Activated T-helper 1 cell treated with Interleukin-2 at 50 U/mL for 16 hours (primary cell): ENCODE measurements at regions not wholly inside any gene's neighbourhood (a gene's known extent, or its start where the extent isn't known, plus 50 kb on each side); places are given as distances from the start of the nearest gene placed in this dataset.
"Not testable (repeated sequence)": the region's sequence is repeated elsewhere in the genome, so short reads cannot be mapped to it uniquely, and the experiment has no call there.

Experiments
- DNase-seq: peaks from one replicate; pipeline ENCODE4 v3.0.0-alpha.2; 2020; ENCODE audit warnings: low read depth

- no peak for DNase-seq
Observed at GRCh38 chr1:4119516-4120220, 219.6 kb upstream of the C1orf174 start.

- no peak for DNase-seq
Observed at GRCh38 chr1:4120557-4121292, 220.7 kb upstream of the C1orf174 start.

GRCh38 chr1:4121293-4121684 is 221.2 kb upstream of the C1orf174 start:
- no peak for DNase-seq

GRCh38 chr1:4121834-4122512 is 221.9 kb upstream of the C1orf174 start:
- no peak for DNase-seq

GRCh38 chr1:4122513-4123160 is 222.6 kb upstream of the C1orf174 start:
- no peak for DNase-seq

- no peak for DNase-seq
Observed at GRCh38 chr1:4124631-4125145, 224.6 kb upstream of the C1orf174 start.

- no peak for DNase-seq
Observed at GRCh38 chr1:4126251-4126650, 226.2 kb upstream of the C1orf174 start.

- DNase-seq = no peak
Observed at GRCh38 chr1:4126731-4127591, 226.9 kb upstream of the C1orf174 start.

- DNase-seq = no peak
Observed at GRCh38 chr1:4127592-4128140, 227.6 kb upstream of the C1orf174 start.

- no peak for DNase-seq
Observed at GRCh38 chr1:4128616-4129015, 228.5 kb upstream of the C1orf174 start.

- DNase-seq = no peak
Observed at GRCh38 chr1:4129693-4130092, 229.6 kb upstream of the C1orf174 start.

GRCh38 chr1:4130096-4130495 is 230.0 kb upstream of the C1orf174 start:
- DNase-seq = no peak

GRCh38 chr1:4131734-4132133 is 231.7 kb upstream of the C1orf174 start:
- DNase-seq = no peak

GRCh38 chr1:4132352-4133296 is 232.6 kb upstream of the C1orf174 start:
- no peak for DNase-seq

- DNase-seq = no peak
Observed at GRCh38 chr1:4133297-4133938, 233.3 kb upstream of the C1orf174 start.

GRCh38 chr1:4133939-4134321 is 233.9 kb upstream of the C1orf174 start:
- DNase-seq = no peak

GRCh38 chr1:4135853-4136252 is 235.8 kb upstream of the C1orf174 start:
- not testable (repeated sequence) for DNase-seq

- DNase-seq = no peak
Observed at GRCh38 chr1:4137621-4138415, 237.7 kb upstream of the C1orf174 start.

GRCh38 chr1:4139646-4140045 is 239.6 kb upstream of the C1orf174 start:
- DNase-seq = no peak
